HG02610 (cell line): ENCODE measurements at regions not wholly inside any gene's neighbourhood (a gene's known extent, or its start where the extent isn't known, plus 50 kb on each side); places are given as distances from the start of the nearest gene placed in this dataset.
"Not testable (repeated sequence)": the region's sequence is repeated elsewhere in the genome, so short reads cannot be mapped to it uniquely, and the experiment has no call there.

Experiments used
- ATAC-seq: cut with Tn5 transposase; IDR thresholded peaks from one replicate; pipeline ENCODE4 v1.9.1; 2021; ENCODE audit warnings: mild to moderate bottlenecking, moderate library complexity; ENCODE audit not compliant: unreplicated experiment

- no peak for ATAC-seq
Observed at GRCh38 chr18:11388755-11389680, 220.4 kb upstream of the SLC35G4 start.

DNA sequence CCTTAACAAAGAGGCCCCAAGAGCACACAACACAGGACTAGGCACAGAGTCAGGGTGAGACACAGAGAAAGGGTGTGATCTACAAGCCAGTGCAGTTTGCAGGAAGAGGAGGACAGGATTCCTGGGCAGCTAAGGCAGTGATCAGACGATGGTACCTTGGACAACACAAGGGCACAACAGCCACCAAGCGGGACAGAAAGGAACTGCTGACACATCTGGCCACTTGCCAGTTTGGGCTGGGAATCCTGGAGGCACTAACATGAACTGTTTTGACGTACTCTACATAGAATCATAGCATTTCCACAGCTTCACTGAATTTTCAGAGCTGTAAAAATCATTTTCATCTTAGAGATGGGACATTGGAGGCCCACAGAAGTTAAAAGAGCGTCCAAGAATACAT is 221.5 kb upstream of the SLC35G4 start:
- ATAC-seq: no peak

GRCh38 chr18:11383381-11383780 is 226.0 kb upstream of the SLC35G4 start:
- ATAC-seq: no peak

DNA sequence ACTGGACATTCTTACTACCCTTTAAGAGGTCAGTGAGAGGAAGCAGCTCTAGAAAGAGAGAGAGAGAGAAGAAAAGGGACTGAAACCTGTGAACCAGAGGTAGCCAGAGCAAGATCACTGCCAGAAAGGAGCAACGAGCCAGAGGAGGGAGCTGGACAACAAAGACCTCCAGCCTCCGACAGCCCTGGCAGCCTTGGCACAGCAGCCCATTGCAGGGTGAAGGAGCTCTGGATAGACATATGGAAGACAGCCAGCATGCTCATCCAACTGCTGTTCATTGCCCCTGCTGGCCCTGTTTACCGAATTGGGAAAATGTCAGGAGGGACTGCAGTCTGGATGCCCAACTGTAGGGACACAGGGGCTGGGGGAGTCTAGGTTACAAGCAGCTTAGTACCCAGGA is 228.4 kb upstream of the SLC35G4 start:
- no peak for ATAC-seq

DNA sequence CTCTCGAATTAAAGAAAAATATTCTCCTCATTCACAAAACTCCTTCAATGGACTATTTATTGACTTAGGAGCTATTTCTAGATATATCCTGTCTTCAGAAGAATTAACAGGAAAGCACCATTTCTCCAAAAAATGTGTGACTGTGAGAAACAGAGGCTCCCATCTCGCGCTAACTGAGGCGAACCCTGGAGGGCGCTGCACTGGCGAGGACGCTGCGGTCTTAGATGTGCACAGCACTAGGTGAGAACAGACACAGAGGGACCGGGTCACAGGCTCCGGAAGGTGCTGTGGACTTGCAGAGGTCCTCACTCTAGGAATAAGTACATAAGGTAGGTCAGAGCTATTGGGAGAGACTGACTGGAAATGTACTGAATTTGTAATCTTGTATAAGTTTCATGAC is 229.7 kb upstream of the SLC35G4 start:
- ATAC-seq: no peak

DNA sequence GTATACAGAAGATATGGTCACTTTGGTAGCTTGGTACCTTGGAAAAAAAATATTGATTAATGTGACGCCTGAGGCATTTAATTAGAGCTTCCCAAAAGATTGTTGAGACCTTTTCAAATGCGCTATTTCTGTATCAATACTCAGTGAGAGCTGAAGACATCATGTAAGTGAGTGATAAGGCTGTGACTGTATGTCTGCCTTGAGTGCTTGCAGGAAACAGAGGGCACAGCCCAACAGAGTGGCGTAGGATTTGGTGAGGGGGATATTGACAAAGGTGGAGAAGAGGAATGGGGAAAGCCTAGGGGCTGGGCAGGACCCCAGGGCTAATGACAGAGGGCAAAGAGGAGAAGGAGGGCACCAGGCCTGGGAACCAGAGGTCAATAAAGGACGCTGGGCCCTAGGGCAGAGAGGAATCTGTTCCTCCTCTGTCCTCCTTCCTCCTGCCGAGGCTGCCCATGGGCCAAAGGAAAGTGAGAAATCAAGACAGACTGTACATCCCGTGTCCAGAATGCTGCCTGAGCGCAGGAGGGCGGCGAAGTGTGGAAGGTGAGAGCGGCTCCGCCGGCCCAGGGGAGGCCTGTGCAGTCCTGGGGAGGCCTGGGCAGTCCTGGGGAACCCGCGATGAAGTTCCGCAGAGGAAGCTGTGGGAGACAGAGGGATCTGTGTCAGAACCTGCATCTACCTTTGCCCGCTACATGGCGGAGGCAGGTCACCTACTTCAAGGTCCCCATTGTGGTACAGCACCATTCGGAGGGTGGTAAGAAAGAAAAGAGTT is 228.6 kb upstream of the PIEZO2 start:
- ATAC-seq: no peak

GRCh38 chr18:11372163-11372562 is 222.8 kb upstream of the PIEZO2 start:
- ATAC-seq: no peak

DNA sequence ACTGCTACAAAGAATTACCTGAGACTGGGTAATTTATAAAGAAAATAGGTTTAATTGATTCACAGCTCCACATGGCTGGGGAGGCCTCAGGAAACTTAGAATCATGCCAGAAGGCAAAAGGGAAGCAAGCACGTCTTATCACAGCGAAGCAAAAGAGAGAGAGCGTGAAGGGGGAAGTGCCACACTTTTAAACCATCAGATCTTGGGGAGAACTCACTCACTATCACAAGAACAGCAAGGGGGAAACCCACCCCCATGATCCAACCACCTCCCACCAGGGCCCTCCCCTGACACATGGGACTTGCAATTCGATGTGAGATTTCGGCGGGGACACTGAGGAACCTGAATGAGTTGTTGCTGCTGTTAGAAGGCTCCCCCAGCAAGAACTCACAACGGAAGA is 220.2 kb upstream of the PIEZO2 start:
- no peak for ATAC-seq

GRCh38 chr18:11368020-11368419 is 218.7 kb upstream of the PIEZO2 start:
- peak; percentile 59 for ATAC-seq

DNA sequence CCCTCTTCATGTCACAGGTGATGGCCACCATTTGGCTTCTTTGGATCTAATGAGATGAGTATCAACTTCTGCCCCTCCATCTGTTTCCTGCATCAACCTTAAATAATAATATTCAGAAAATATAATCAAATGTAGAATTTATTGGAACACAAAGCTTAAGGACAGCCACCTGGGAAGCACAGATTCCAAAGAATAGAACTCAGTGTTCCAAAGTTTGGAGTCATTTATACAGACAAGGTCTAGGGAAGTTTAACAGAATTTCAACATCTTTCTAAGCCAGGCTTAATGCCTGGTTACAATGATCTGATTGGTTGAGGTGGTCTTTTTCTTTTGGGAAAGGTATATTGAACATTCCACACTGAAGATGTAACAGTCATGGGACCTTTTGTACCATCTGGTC is 218.0 kb upstream of the PIEZO2 start:
- no peak for ATAC-seq

DNA sequence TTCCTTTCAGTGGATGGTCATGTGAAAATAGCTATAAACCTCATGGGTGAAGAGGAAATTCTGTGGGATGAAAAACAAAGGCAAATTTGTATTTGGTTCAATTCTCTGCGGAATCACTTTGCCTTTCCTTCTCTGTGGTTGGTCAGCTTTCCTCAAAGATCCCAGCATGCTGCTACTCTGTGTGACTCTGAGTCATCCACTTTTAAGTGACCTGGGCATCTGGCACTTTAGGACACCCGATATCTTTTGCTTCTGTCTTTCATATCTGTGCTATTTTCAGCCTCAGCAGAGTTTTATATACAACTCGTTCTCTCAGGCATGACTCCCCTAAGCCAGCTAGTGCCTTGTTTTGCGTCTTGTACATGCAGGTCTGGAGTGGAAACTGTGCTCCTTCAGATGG is 217.0 kb upstream of the PIEZO2 start:
- no peak for ATAC-seq

- no peak for ATAC-seq
Observed at GRCh38 chr18:11362856-11363255, 213.5 kb upstream of the PIEZO2 start.

DNA sequence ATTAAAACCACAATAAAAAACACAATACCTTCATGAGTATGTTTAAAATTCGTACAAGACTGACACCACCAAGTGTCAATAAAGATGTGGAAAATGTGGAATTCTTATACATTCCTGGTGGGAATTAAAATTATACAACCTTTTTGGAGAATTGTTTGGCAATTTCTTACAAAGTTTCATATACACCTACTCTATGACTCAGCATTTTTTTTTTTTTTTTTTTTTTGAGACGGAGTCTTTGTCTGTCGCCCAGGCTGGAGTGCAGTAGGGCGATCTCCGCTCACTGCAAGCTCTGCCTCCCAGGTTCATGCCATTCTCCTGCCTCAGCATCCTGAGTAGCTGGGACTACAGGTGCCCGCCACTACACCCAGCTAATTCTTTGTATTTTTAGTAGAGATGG is 212.5 kb upstream of the PIEZO2 start:
- ATAC-seq: not testable (repeated sequence)

DNA sequence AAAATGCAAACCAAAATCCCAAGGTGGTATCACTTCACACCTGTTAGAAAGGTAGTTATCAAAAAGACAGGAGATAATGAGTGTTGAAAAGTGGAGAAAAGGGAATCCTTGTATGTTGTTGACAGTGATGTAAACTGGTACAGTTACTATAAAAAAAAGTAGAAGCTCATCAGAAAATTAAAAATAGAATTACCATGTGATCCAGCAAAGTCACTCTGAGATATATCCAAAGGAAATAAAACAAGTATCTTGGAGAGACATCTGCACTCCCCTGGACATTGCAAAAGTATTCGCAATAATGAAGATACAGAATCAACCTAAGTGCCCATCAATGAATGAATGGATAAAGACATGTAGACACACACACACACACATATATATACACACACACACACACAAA is 208.3 kb upstream of the PIEZO2 start:
- no peak for ATAC-seq

- not testable (repeated sequence) for ATAC-seq
Observed at GRCh38 chr18:11344576-11344975, 195.2 kb upstream of the PIEZO2 start.

- no peak for ATAC-seq
Observed at GRCh38 chr18:11343096-11343495, 193.7 kb upstream of the PIEZO2 start.

DNA sequence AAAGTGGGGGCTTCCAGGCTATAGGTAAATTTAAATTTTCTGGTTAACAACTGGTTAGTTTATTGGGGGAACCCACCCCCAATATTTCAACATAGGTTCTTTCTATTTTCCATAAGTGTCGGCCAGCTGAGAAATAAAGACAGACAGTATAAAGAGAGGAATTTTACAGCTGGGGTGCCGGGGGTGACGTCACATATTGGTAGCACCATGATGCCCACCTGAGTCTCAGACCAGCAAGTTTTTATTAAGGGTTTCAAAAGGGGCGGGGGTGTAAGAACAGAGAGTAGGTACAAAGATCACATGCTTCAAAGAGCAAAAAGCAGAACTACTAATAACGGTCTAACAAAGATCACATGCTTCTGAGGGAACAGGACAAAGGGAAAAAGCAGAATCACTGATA is 192.7 kb upstream of the PIEZO2 start:
- not testable (repeated sequence) for ATAC-seq

DNA sequence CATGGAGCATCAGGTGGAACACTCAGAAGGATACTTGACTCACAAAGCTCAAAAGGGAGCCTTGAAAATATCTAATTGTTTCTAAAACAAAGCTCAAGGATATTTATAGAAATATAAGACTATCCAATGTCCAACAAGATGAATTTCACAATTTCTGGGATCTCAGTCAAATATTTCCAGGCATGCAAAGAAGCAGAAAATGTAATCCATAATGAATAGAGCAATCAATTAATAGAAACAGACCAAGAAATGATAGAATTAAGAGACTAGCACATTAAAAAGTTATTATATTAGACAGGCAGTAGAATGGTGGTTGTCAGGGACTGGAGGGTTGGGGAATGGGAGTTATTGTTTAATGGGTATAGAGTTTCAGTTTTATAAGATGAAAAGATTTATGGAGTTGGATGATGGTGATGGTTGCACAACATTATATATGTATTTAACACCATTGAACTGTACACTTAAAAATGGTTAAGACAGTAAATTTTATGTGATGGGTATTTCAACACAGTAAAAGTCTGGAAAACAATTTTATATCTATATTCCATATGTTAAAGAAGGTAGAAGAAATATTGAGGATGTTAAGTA is 189.9 kb upstream of the PIEZO2 start:
- ATAC-seq: no peak

DNA sequence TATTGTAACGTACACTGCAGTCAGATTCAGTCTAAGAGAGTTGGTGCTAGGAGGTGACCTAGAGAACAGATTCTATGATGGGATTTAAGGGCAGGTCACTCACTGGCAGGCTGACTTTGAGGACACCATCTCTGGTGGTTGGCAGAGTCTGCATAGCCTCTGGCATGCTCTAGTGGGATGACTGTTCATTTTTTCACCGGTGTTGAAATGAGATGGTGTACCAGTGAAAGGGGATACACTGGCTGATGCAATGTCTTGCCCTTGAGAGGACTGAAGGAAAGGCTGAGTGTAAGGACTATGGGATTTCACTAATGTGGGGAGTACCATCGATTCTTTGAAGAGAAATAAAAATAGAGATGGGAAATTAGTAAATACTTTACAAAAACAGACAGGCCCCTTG is 186.9 kb upstream of the PIEZO2 start:
- no peak for ATAC-seq

GRCh38 chr18:11327391-11328009 is 178.1 kb upstream of the PIEZO2 start:
- ATAC-seq: no peak
